ENCODE measurements at regions not wholly inside any gene's neighbourhood (a gene's known extent, or its start where the extent isn't known, plus 50 kb on each side); places are given as distances from the start of the nearest gene placed in this dataset.

- H3K4me3 ChIP-seq (ENCODE audit: low read length), result no peak overlapping the region
- H3K79me2 ChIP-seq (replicated peaks; ENCODE audit: insufficient read depth, low read length), result no peaks in the 10 kb centered on the region
- H3K9ac ChIP-seq (ENCODE audit: low read length), result no peak overlapping the region
- H4K20me1 ChIP-seq (ENCODE audit: insufficient read depth), result no peaks in the 10 kb centered on the region
- no peaks in the 10 kb centered on the region for H3K9me3 ChIP-seq (ENCODE audit: low read length)
- H2AFZ ChIP-seq (ENCODE audit: low read depth, low read length), result no peak overlapping the region
- no peaks in the 10 kb centered on the region for H3K36me3 ChIP-seq (ENCODE audit: insufficient read depth, low read length)
- H3K9me2 ChIP-seq (ENCODE audit: insufficient read depth, low read length), result no peaks in the 10 kb centered on the region
- H3K4me2 ChIP-seq (ENCODE audit: low read length), result no peak overlapping the region
- H3K27ac ChIP-seq (ENCODE audit: low read length), result no peak overlapping the region
- TF ChIP-seq RAD21 (conservative IDR thresholded peaks at IDR 0.05) (no peak), SMC3 (conservative IDR thresholded peaks at IDR 0.05; ENCODE audit: poor library complexity) (no peak), TAF1 (IDR thresholded peaks at IDR 0.05; ENCODE audit: low read depth) (no peak), POLR2AphosphoS5 (IDR thresholded peaks at IDR 0.05) (no peak), EP300 (conservative IDR thresholded peaks at IDR 0.05; ENCODE audit: poor library complexity, severe bottlenecking) (no peak), MXI1 (conservative IDR thresholded peaks at IDR 0.05; ENCODE audit: poor library complexity, severe bottlenecking) (no peak), EZH2 (IDR thresholded peaks at IDR 0.05; ENCODE audit: borderline replicate concordance, insufficient read depth, low read length, poor library complexity, severe bottlenecking) (no peak)
- TF ChIP-seq, protein P1, sequence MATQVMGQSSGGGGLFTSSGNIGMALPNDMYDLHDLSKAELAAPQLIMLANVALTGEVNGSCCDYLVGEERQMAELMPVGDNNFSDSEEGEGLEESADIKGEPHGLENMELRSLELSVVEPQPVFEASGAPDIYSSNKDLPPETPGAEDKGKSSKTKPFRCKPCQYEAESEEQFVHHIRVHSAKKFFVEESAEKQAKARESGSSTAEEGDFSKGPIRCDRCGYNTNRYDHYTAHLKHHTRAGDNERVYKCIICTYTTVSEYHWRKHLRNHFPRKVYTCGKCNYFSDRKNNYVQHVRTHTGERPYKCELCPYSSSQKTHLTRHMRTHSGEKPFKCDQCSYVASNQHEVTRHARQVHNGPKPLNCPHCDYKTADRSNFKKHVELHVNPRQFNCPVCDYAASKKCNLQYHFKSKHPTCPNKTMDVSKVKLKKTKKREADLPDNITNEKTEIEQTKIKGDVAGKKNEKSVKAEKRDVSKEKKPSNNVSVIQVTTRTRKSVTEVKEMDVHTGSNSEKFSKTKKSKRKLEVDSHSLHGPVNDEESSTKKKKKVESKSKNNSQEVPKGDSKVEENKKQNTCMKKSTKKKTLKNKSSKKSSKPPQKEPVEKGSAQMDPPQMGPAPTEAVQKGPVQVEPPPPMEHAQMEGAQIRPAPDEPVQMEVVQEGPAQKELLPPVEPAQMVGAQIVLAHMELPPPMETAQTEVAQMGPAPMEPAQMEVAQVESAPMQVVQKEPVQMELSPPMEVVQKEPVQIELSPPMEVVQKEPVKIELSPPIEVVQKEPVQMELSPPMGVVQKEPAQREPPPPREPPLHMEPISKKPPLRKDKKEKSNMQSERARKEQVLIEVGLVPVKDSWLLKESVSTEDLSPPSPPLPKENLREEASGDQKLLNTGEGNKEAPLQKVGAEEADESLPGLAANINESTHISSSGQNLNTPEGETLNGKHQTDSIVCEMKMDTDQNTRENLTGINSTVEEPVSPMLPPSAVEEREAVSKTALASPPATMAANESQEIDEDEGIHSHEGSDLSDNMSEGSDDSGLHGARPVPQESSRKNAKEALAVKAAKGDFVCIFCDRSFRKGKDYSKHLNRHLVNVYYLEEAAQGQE (IDR thresholded peaks at IDR 0.05; ENCODE audit: borderline replicate concordance), result no peak
- TF ChIP-seq, protein P2, sequence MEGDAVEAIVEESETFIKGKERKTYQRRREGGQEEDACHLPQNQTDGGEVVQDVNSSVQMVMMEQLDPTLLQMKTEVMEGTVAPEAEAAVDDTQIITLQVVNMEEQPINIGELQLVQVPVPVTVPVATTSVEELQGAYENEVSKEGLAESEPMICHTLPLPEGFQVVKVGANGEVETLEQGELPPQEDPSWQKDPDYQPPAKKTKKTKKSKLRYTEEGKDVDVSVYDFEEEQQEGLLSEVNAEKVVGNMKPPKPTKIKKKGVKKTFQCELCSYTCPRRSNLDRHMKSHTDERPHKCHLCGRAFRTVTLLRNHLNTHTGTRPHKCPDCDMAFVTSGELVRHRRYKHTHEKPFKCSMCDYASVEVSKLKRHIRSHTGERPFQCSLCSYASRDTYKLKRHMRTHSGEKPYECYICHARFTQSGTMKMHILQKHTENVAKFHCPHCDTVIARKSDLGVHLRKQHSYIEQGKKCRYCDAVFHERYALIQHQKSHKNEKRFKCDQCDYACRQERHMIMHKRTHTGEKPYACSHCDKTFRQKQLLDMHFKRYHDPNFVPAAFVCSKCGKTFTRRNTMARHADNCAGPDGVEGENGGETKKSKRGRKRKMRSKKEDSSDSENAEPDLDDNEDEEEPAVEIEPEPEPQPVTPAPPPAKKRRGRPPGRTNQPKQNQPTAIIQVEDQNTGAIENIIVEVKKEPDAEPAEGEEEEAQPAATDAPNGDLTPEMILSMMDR (IDR thresholded peaks at IDR 0.05; ENCODE audit: poor library complexity, severe bottlenecking), result no peak
- H3F3A ChIP-seq (ENCODE audit: insufficient read depth, low read length, poor library complexity, severe bottlenecking), result no peaks in the 10 kb centered on the region
- peaks cover 49% of the 10 kb centered on the region for H3K27me3 ChIP-seq (ENCODE audit: insufficient read depth, low read depth, low read length)
These were observed 184.3 kb upstream of the MBL2 start for GRCh38 chr10:52956861-52957260.

GRCh38 chr10:52956461-52956860 is 183.9 kb upstream of the MBL2 start:
- H3K79me2 ChIP-seq (replicated peaks; ENCODE audit: insufficient read depth, low read length), result no peaks in the 10 kb centered on the region
- no peak overlapping the region for H3K9ac ChIP-seq (ENCODE audit: low read length)
- H4K20me1 ChIP-seq (ENCODE audit: insufficient read depth), result no peaks in the 10 kb centered on the region
- H2AFZ ChIP-seq (ENCODE audit: low read depth, low read length), result no peak overlapping the region
- no peak overlapping the region for H3K27ac ChIP-seq (ENCODE audit: low read length)
- no peak for TF ChIP-seq TAF1 (IDR thresholded peaks at IDR 0.05; ENCODE audit: low read depth)
- TF ChIP-seq EZH2 (IDR thresholded peaks at IDR 0.05; ENCODE audit: borderline replicate concordance, insufficient read depth, low read length, poor library complexity, severe bottlenecking), result no peak
- TF ChIP-seq RAD21 (conservative IDR thresholded peaks at IDR 0.05), result no peak
- TF ChIP-seq MXI1 (conservative IDR thresholded peaks at IDR 0.05; ENCODE audit: poor library complexity, severe bottlenecking), result no peak
- no peak for TF ChIP-seq POLR2AphosphoS5 (IDR thresholded peaks at IDR 0.05)
- no peak for TF ChIP-seq SMC3 (conservative IDR thresholded peaks at IDR 0.05; ENCODE audit: poor library complexity)
- TF ChIP-seq EP300 (conservative IDR thresholded peaks at IDR 0.05; ENCODE audit: poor library complexity, severe bottlenecking), result no peak
- TF ChIP-seq, protein P2 (IDR thresholded peaks at IDR 0.05; ENCODE audit: poor library complexity, severe bottlenecking), result no peak
- TF ChIP-seq, protein P1 (IDR thresholded peaks at IDR 0.05; ENCODE audit: borderline replicate concordance), result no peak
- no peaks in the 10 kb centered on the region for H3K36me3 ChIP-seq (ENCODE audit: insufficient read depth, low read length)
- H3F3A ChIP-seq (ENCODE audit: insufficient read depth, low read length, poor library complexity, severe bottlenecking), result no peaks in the 10 kb centered on the region
- H3K4me3 ChIP-seq (ENCODE audit: low read length), result no peak overlapping the region
- no peaks in the 10 kb centered on the region for H3K9me3 ChIP-seq (ENCODE audit: low read length)
- H3K4me2 ChIP-seq (ENCODE audit: low read length), result no peak overlapping the region
- no peaks in the 10 kb centered on the region for H3K9me2 ChIP-seq (ENCODE audit: insufficient read depth, low read length)
- peaks cover 45% of the 10 kb centered on the region for H3K27me3 ChIP-seq (ENCODE audit: insufficient read depth, low read depth, low read length)
